Gastrocnemius medialis (tissue), 4 donors: ENCODE measurements at regions not wholly inside any gene's neighbourhood (a gene's known extent, or its start where the extent isn't known, plus 50 kb on each side); places are given as distances from the start of the nearest gene placed in this dataset.

Source experiments
- ATAC-seq, 2 donors: fragments of 150-250 bp; one replicate each; pipeline ENCODE4 v1.9.1; 2016
- DNase-seq, 2 donors: peaks; one replicate each; pipeline ENCODE4 v3.0.0-alpha.2; 2019
- H3K27ac ChIP-seq, 4 donors: fragments of 200-600 bp; sonication (generic); 1 replicate in 1 of 4; 2 replicates in 3 of 4; pipeline ENCODE4 v1.5.1; 2016 to 2018; ENCODE audit warnings: mild to moderate bottlenecking in 2 of 4, moderate library complexity in 1 of 4
- H3K27me3 ChIP-seq, 3 donors: fragments of 200-600 bp; sonication (generic) in 2 of 3; 1 replicate in 1 of 3; 2 replicates in 2 of 3; pipeline versions ENCODE4 v1.5.1 to v1.6.0; 2016 to 2019; ENCODE audit warnings: mild to moderate bottlenecking in 1 of 3, moderate library complexity in 1 of 3
- H3K36me3 ChIP-seq, 2 donors: fragments of 200-600 bp; sonication (generic) in 1 of 2; one replicate each; pipeline ENCODE4 v1.5.1; 2017 to 2018
- H3K4me1 ChIP-seq, 2 donors: fragments of 200-600 bp; sonication (generic) in 1 of 2; one replicate each; pipeline ENCODE4 v1.5.1; 2016 to 2017; ENCODE audit warnings: mild to moderate bottlenecking in 2 of 2
- H3K4me3 ChIP-seq, 4 donors: fragments of 200-600 bp; sonication (generic) in 3 of 4; 1 replicate in 1 of 4; 2 replicates in 3 of 4; pipeline ENCODE4 v1.5.1; 2016 to 2019; ENCODE audit warnings: mild to moderate bottlenecking in 2 of 4
- H3K9me3 ChIP-seq, 3 donors: fragments of 200-600 bp; sonication (generic) in 2 of 3; 1 replicate in 1 of 3; 2 replicates in 2 of 3; pipeline ENCODE4 v1.5.1; 2016 to 2019
- POLR2A ChIP-seq, 2 donors: fragments of 450-650 bp; IDR thresholded peaks; one replicate each; pipeline ENCODE4 v1.6.1; 2017; ENCODE audit warnings: antibody characterized with exemption in 2 of 2, mild to moderate bottlenecking in 2 of 2, moderate library complexity in 2 of 2
- in situ Hi-C, 4 donors: fragments of 200-750 bp; cut with MboI; loops; one replicate each; pipeline versions ENCODE4 v1.15.0 to v1.8.0; 2017; ENCODE audit warnings: low sequenced_read_pairs in 4 of 4
- intact Hi-C: fragments of 100-400 bp; cut with DNase I; formaldehyde crosslinking; loops from one replicate; pipeline ENCODE4 v1.15.1; 2023; ENCODE audit warnings: low total_unique reads
- TF ChIP-seq, protein P1 (sequence below), 5 experiments: fragments of 450-650 bp in 3 of 5; fragments of 200-600 bp in 2 of 5; sonication (generic) in 2 of 5; IDR thresholded peaks in 4 of 5; conservative IDR thresholded peaks in 1 of 5; 1 replicate in 4 of 5; 2 replicates in 1 of 5; pipeline ENCODE4 v1.5.1; 2016 to 2019; ENCODE audit warnings: antibody characterized with exemption in 5 of 5, mild to moderate bottlenecking in 3 of 5, moderate library complexity in 3 of 5

DNA sequence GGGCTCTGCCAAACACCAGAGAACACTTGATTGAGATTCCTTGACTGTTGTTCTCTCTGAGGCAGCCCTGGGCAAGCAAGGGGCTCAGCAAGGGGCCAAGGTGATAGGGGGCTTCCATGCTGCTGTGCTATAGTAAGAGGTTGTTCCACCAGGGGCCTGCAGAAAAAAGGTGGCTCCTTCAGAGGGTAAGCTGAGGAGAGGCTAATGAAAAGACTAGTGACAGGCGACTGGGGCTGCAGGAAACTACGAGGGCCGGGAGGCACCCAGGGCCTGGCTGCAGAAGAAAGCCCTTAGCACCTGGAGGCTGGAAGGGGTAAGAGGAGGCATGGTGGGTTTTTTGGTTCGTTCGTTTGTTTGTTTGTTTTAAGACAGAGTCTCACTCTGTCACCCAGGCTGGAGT, 88.0 kb upstream of the CTNNA1 start:
- ATAC-seq (no peak), DNase-seq (no peak)
- no peaks in the 10 kb centered on the region for H3K27me3 ChIP-seq
- H3K9me3 ChIP-seq = no peaks in the 10 kb centered on the region
- intact Hi-C loops = no loop called here
- no peak overlapping the region for H3K27ac ChIP-seq
- peaks cover 0 to 3% of the 10 kb centered on the region in 2 donors for H3K4me1 ChIP-seq
- H3K4me3 ChIP-seq = no peak overlapping the region
- H3K36me3 ChIP-seq = no peaks in the 10 kb centered on the region
- in situ Hi-C loops = no loop called here
- no peak for TF ChIP-seq POLR2A (IDR thresholded peaks at IDR 0.05)
- TF ChIP-seq, protein P1, sequence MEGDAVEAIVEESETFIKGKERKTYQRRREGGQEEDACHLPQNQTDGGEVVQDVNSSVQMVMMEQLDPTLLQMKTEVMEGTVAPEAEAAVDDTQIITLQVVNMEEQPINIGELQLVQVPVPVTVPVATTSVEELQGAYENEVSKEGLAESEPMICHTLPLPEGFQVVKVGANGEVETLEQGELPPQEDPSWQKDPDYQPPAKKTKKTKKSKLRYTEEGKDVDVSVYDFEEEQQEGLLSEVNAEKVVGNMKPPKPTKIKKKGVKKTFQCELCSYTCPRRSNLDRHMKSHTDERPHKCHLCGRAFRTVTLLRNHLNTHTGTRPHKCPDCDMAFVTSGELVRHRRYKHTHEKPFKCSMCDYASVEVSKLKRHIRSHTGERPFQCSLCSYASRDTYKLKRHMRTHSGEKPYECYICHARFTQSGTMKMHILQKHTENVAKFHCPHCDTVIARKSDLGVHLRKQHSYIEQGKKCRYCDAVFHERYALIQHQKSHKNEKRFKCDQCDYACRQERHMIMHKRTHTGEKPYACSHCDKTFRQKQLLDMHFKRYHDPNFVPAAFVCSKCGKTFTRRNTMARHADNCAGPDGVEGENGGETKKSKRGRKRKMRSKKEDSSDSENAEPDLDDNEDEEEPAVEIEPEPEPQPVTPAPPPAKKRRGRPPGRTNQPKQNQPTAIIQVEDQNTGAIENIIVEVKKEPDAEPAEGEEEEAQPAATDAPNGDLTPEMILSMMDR (IDR thresholded peaks at IDR 0.05 in 4 of 5, conservative IDR thresholded peaks at IDR 0.05 in 1 of 5) = no peak

DNA sequence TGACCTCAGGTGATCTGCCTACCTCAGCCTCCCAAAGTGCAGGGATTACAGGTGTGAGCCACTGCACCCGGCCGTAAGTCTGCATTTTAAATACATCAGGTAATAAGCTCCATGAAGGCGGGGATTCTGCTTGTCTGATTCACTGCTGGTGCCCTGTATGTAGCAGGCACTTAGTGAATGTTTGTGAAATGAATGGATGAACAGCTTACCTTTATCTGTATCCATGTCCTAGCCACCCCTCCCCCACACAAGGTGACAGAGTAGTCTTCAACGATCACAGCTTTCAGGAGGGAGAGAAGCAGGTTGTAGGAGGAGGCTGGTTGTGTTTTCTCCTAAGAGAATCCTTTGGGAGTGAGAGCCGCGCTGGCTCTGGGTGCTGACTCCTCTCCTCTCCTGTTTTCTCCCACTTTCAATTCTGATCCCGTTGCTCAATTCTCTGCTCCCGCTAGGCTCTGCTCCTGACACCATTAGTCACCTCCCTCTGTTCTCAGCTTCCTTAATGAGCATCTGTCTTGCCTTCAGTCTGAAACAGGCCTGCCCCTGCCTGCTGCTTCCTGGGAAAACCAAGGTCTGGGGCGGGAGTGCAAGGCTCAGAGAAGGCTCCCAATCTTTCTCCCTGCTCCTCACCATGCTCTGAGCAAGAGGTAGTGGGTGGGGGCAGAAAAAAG, 88.8 kb upstream of the CTNNA1 start:
- Histone ChIP-seq H3K27ac (no peak overlapping the region), H3K4me1 (peaks cover 0 to 3% of the 10 kb centered on the region in 2 donors), H3K9me3 (no peaks in the 10 kb centered on the region), H3K27me3 (no peaks in the 10 kb centered on the region), H3K4me3 (no peak overlapping the region), H3K36me3 (no peaks in the 10 kb centered on the region)
- DNase-seq (no peak), ATAC-seq (no peak)
- TF ChIP-seq, protein P1 (IDR thresholded peaks at IDR 0.05 in 4 of 5, conservative IDR thresholded peaks at IDR 0.05 in 1 of 5) = no peak
- no peak for TF ChIP-seq POLR2A (IDR thresholded peaks at IDR 0.05)
- in situ Hi-C loops (no loop called here), intact Hi-C loops (no loop called here)

DNA sequence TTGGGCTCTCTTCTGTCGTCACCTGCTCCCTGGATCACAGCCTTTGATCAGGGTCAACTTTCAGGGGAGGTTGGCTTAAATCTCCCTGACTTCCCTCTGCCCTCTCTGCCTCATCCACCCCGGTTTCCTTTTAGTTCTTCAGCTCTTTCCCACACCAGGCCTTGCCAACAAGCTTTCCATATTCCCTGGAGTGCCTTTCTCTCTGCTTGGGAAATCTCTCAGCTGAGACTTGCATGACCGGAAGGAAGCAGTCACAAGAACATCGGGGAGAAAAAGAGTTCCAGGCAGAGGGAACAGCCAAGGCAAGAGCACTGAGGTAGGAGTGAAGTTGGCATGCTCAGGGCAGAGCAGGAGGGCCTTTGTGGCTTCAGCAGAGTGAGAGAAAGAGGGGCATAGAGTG, 88.4 kb upstream of the HSPA9 start:
- H3K9me3 ChIP-seq = no peaks in the 10 kb centered on the region
- intact Hi-C loops = no loop called here
- DNase-seq = no peak
- no peak overlapping the region for H3K27ac ChIP-seq
- H3K4me1 ChIP-seq = peaks cover 0 to 3% of the 10 kb centered on the region in 2 donors
- H3K27me3 ChIP-seq = no peaks in the 10 kb centered on the region
- in situ Hi-C loops = no loop called here
- H3K4me3 ChIP-seq = no peak overlapping the region
- peak in 1 of 2 donors; percentile 18 for ATAC-seq
- H3K36me3 ChIP-seq = no peaks in the 10 kb centered on the region
- no peak for TF ChIP-seq POLR2A (IDR thresholded peaks at IDR 0.05)
- TF ChIP-seq, protein P1 (IDR thresholded peaks at IDR 0.05 in 4 of 5, conservative IDR thresholded peaks at IDR 0.05 in 1 of 5) = no peak

DNA sequence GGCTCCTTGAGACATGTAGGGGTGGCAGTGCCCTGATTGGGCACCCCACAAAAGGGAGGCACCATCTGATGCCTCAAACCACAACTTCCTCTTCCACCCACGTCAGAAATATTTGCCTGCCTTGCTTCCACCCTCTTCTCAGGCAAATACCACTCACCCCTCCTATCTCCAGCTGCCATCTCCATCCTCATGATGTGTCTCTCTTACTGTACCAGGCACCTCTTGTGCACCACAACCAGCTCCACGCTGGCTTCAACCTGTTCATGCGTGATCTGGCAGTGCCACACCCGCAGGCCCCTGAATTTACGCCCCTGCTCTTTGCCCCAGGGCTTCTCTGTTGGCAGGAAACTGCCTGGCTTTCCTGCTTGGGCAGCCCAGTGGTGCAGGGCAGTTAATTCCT, 87.8 kb upstream of the HSPA9 start:
- no peak for ATAC-seq
- no peak overlapping the region for H3K27ac ChIP-seq
- H3K4me1 ChIP-seq = no peaks in the 10 kb centered on the region
- no peak overlapping the region for H3K4me3 ChIP-seq
- in situ Hi-C loops = no loop called here
- no peaks in the 10 kb centered on the region for H3K9me3 ChIP-seq
- no peak for DNase-seq
- no peaks in the 10 kb centered on the region for H3K36me3 ChIP-seq
- H3K27me3 ChIP-seq = no peaks in the 10 kb centered on the region
- no peak for TF ChIP-seq POLR2A (IDR thresholded peaks at IDR 0.05)
- TF ChIP-seq, protein P1 (IDR thresholded peaks at IDR 0.05 in 4 of 5, conservative IDR thresholded peaks at IDR 0.05 in 1 of 5) = no peak
- intact Hi-C loops = no loop called here

DNA sequence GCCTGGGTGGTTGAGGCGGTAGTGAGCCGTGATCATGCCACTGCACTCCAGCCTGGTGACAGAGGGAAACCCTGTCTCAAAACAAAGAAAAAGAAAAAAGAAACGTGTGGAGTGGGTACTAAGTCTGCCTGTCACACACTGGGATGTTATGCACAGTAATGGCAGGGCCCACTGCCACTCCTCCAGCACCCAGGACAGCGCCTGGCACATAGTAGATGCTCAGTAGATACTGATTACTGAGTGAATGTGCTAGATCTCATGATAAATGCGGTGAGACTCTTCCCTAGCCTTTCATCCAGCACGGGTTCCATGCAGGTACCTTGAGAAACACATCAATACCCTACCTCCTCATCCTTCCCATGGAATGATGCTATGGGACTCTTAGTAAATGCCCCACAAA, 87.4 kb upstream of the HSPA9 start:
- Histone ChIP-seq H3K4me3 (no peak overlapping the region), H3K27ac (no peak overlapping the region), H3K9me3 (no peaks in the 10 kb centered on the region), H3K36me3 (no peaks in the 10 kb centered on the region), H3K4me1 (no peaks in the 10 kb centered on the region), H3K27me3 (no peaks in the 10 kb centered on the region)
- intact Hi-C loops (no loop called here), in situ Hi-C loops (no loop called here)
- ATAC-seq (no peak), DNase-seq (no peak)
- TF ChIP-seq, protein P1 (IDR thresholded peaks at IDR 0.05 in 4 of 5, conservative IDR thresholded peaks at IDR 0.05 in 1 of 5) = no peak
- no peak for TF ChIP-seq POLR2A (IDR thresholded peaks at IDR 0.05)
